Fibroblast of lung (primary cell): ENCODE measurements at regions not wholly inside any gene's neighbourhood (a gene's known extent, or its start where the extent isn't known, plus 50 kb on each side); places are given as distances from the start of the nearest gene placed in this dataset.

ENCODE experiments used
- DNase-seq, 2 donors: peaks; one replicate each; pipeline versions ENCODE4 v3.0.0 to v3.0.0-alpha.2; 2010; ENCODE audit warnings: low read depth in 2 of 2
- H2AFZ ChIP-seq: 2 replicates; pipeline ENCODE4 v1.5.1; 2012; ENCODE audit warnings: low read length, control low read depth, inconsistent platforms
- H3K27ac ChIP-seq: 2 replicates; pipeline ENCODE4 v1.5.1; 2011; ENCODE audit warnings: low read length, control low read depth; ENCODE audit not compliant: insufficient read depth
- H3K27me3 ChIP-seq: 2 replicates; pipeline ENCODE4 v1.5.1; 2011; ENCODE audit warnings: mild to moderate bottlenecking, low read length; ENCODE audit not compliant: control insufficient read depth, insufficient read depth
- H3K36me3 ChIP-seq: 2 replicates; pipeline ENCODE4 v1.5.1; 2011; ENCODE audit warnings: low read length; ENCODE audit not compliant: control insufficient read depth, insufficient read depth
- H3K4me1 ChIP-seq: 2 replicates; pipeline ENCODE4 v1.5.1; 2011; ENCODE audit warnings: low read length; ENCODE audit not compliant: control insufficient read depth, insufficient read depth; ENCODE audit errors: extremely low read depth
- H3K4me2 ChIP-seq: 2 replicates; pipeline ENCODE4 v1.5.1; 2011; ENCODE audit warnings: low read length, control low read depth; ENCODE audit not compliant: insufficient read depth; ENCODE audit errors: extremely low read depth
- H3K4me3 ChIP-seq, 4 experiments: fragments of 200-600 bp in 1 of 4; sonication (generic) in 1 of 4; replicated peaks in 1 of 4; 2 replicates each; pipeline ENCODE4 v1.5.1; 2011 to 2016; ENCODE audit warnings: low read length in 4 of 4, low read depth in 3 of 4, mild to moderate bottlenecking in 3 of 4, control low read depth in 2 of 4, inconsistent platforms in 1 of 4, mixed read lengths in 1 of 4; ENCODE audit not compliant: insufficient read depth in 1 of 4; ENCODE audit errors: control extremely low read depth in 1 of 4
- H3K79me2 ChIP-seq: 2 replicates; pipeline ENCODE4 v1.5.1; 2012; ENCODE audit warnings: mild to moderate bottlenecking, low read length, inconsistent platforms; ENCODE audit not compliant: control insufficient read depth, insufficient read depth
- H3K9ac ChIP-seq: 2 replicates; pipeline ENCODE4 v1.5.1; 2011; ENCODE audit warnings: mild to moderate bottlenecking, low read length, control low read depth; ENCODE audit not compliant: insufficient read depth
- H3K9me3 ChIP-seq: 2 replicates; pipeline ENCODE4 v1.5.1; 2012; ENCODE audit warnings: low read depth, low read length; ENCODE audit not compliant: control insufficient read depth, insufficient read depth
- H4K20me1 ChIP-seq: 2 replicates; pipeline ENCODE4 v1.5.1; 2011; ENCODE audit warnings: low read length; ENCODE audit not compliant: control insufficient read depth, insufficient read depth; ENCODE audit errors: extremely low read depth
- CTCF ChIP-seq, 2 donors: IDR thresholded peaks in 1 of 2; conservative IDR thresholded peaks in 1 of 2; 1 replicate in 1 of 2; 2 replicates in 1 of 2; pipeline ENCODE4 v1.5.1; 2011 to 2012; ENCODE audit warnings: low read length in 2 of 2, control low read depth in 1 of 2, inconsistent platforms in 1 of 2, low read depth in 1 of 2, mild to moderate bottlenecking in 1 of 2
- EZH2 ChIP-seq: IDR thresholded peaks from 2 replicates; pipeline ENCODE4 v1.5.1; 2012; ENCODE audit warnings: low read length, control low read depth, mild to moderate bottlenecking; ENCODE audit errors: missing control alignments

- Histone ChIP-seq H3K4me1 (no peaks in the 10 kb centered on the region), H3K27ac (no peak overlapping the region), H3K4me3 (no peak overlapping the region), H4K20me1 (no peaks in the 10 kb centered on the region), H3K4me2 (no peak overlapping the region), H2AFZ (no peak overlapping the region), H3K27me3 (no peaks in the 10 kb centered on the region), H3K9me3 (no peaks in the 10 kb centered on the region), H3K9ac (no peak overlapping the region), H3K79me2 (no peaks in the 10 kb centered on the region), H3K36me3 (no peaks in the 10 kb centered on the region)
- TF ChIP-seq EZH2 (no peak), CTCF (conservative IDR thresholded peaks at IDR 0.05 in 1 of 2, IDR thresholded peaks at IDR 0.05 in 1 of 2; ENCODE audit: low read depth in 1 of 2, low read length in 2 of 2) (no peak)
- no peak for DNase-seq
Observed at GRCh38 chr3:168307893-168308292, 212.2 kb upstream of the GOLIM4 start.

DNA sequence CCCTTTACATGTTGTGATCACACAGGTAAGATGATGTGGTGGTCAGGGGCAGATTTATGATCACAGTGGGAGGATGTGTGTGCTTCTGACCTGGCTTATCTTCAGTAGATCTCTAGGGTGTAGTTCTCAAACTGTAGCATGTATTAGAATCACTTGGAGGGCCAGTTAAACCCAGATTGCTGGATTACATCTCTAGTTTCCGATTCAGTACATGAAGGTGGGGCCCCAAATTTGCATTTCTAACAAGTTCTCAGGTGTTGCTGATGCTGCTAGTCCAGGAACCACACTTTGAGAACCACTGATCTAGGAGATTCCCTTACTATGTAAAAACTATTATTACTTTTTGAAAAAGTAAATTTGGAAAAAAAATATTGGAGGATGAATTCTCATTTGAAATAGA lies 199.3 kb upstream of the GOLIM4 start:
- no peak overlapping the region for H2AFZ ChIP-seq
- no peaks in the 10 kb centered on the region for H3K36me3 ChIP-seq
- DNase-seq, result no peak
- no peaks in the 10 kb centered on the region for H3K79me2 ChIP-seq
- H3K9ac ChIP-seq, result no peak overlapping the region
- H3K27ac ChIP-seq, result no peak overlapping the region
- H3K4me2 ChIP-seq, result no peak overlapping the region
- no peaks in the 10 kb centered on the region for H3K9me3 ChIP-seq
- no peak overlapping the region for H3K4me3 ChIP-seq
- TF ChIP-seq EZH2, result no peak
- TF ChIP-seq CTCF (conservative IDR thresholded peaks at IDR 0.05 in 1 of 2, IDR thresholded peaks at IDR 0.05 in 1 of 2; ENCODE audit: low read depth in 1 of 2, low read length in 2 of 2), result no peak
- H3K4me1 ChIP-seq, result no peaks in the 10 kb centered on the region
- H3K27me3 ChIP-seq, result no peaks in the 10 kb centered on the region
- no peaks in the 10 kb centered on the region for H4K20me1 ChIP-seq

DNA sequence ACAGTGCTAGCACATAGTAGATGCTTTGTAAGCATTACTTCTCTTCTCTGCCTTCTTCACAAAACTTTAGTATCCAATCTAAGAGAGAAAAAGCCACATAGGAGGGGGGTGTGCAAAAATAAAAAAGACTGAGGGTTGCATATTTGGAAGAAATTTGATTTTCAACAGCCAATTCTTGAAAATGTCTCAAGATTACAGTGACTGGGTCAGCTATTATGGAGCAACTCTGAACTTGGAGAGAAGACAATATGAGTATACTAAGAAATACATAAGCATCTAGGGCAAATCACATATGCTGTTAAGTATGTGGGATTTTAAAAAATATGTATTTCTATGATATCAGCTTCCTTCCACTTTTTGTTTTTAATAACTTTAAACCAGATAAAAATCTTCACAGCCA lies 196.6 kb upstream of the GOLIM4 start:
- Histone ChIP-seq H3K9ac (no peak overlapping the region), H4K20me1 (no peaks in the 10 kb centered on the region), H2AFZ (no peak overlapping the region), H3K9me3 (no peaks in the 10 kb centered on the region), H3K4me1 (no peaks in the 10 kb centered on the region), H3K79me2 (no peaks in the 10 kb centered on the region), H3K36me3 (no peaks in the 10 kb centered on the region), H3K27ac (no peak overlapping the region), H3K4me3 (no peak overlapping the region), H3K4me2 (no peak overlapping the region), H3K27me3 (no peaks in the 10 kb centered on the region)
- no peak for TF ChIP-seq CTCF (conservative IDR thresholded peaks at IDR 0.05 in 1 of 2, IDR thresholded peaks at IDR 0.05 in 1 of 2; ENCODE audit: low read depth in 1 of 2, low read length in 2 of 2)
- DNase-seq, result no peak
